EH (cell line): ENCODE measurements at regions not wholly inside any gene's neighbourhood (a gene's known extent, or its start where the extent isn't known, plus 50 kb on each side); places are given as distances from the start of the nearest gene placed in this dataset.
"Not testable (repeated sequence)": the region's sequence is repeated elsewhere in the genome, so short reads cannot be mapped to it uniquely, and the experiment has no call there.

Source experiments
- DNase-seq: peaks from one replicate; pipeline ENCODE4 v3.0.0-alpha.2; 2015; ENCODE audit warnings: low read depth

- no peak for DNase-seq
These were observed 128.1 kb upstream of the PTPRZ1 start for GRCh38 chr7:121744877-121745276.

GRCh38 chr7:121744319-121744718, 128.6 kb upstream of the PTPRZ1 start:
- DNase-seq, result no peak

GRCh38 chr7:121741896-121742295, 131.1 kb upstream of the PTPRZ1 start:
- DNase-seq, result no peak

- DNase-seq, result no peak
These were observed 133.5 kb upstream of the PTPRZ1 start for GRCh38 chr7:121739465-121739864.

- no peak for DNase-seq
These were observed 142.1 kb upstream of the PTPRZ1 start for GRCh38 chr7:121730869-121731268.

GRCh38 chr7:121714559-121715303, 158.2 kb upstream of the PTPRZ1 start:
- no peak for DNase-seq

GRCh38 chr7:121712961-121713360, 160.0 kb upstream of the PTPRZ1 start:
- DNase-seq, result not testable (repeated sequence)

- DNase-seq, result no peak
These were observed 175.1 kb upstream of the PTPRZ1 start for GRCh38 chr7:121697731-121698316.

- DNase-seq, result no peak
These were observed 176.0 kb upstream of the PTPRZ1 start for GRCh38 chr7:121696954-121697353.

- DNase-seq, result no peak
These were observed 183.2 kb upstream of the PTPRZ1 start for GRCh38 chr7:121689749-121690148.

- no peak for DNase-seq
These were observed 191.3 kb upstream of the PTPRZ1 start for GRCh38 chr7:121681700-121682099.

- no peak for DNase-seq
These were observed 196.8 kb upstream of the PTPRZ1 start for GRCh38 chr7:121676168-121676567.

GRCh38 chr7:121674455-121674854, 198.5 kb upstream of the PTPRZ1 start:
- not testable (repeated sequence) for DNase-seq

GRCh38 chr7:121669144-121669543, 203.8 kb upstream of the PTPRZ1 start:
- DNase-seq, result no peak

- DNase-seq, result peak; percentile 3
These were observed 206.7 kb upstream of the PTPRZ1 start for GRCh38 chr7:121666306-121666705.

- no peak for DNase-seq
These were observed 229.6 kb upstream of the PTPRZ1 start for GRCh38 chr7:121643320-121643719.

GRCh38 chr7:121639705-121640104, 233.3 kb upstream of the PTPRZ1 start:
- DNase-seq, result no peak

GRCh38 chr7:121638286-121638685, 234.7 kb upstream of the PTPRZ1 start:
- no peak for DNase-seq

- DNase-seq, result no peak
These were observed 238.2 kb upstream of the FAM3C start for GRCh38 chr7:121634356-121634755.

GRCh38 chr7:121633186-121633585, 237.1 kb upstream of the FAM3C start:
- DNase-seq, result no peak

- no peak for DNase-seq
These were observed 228.8 kb upstream of the FAM3C start for GRCh38 chr7:121624958-121625357.

GRCh38 chr7:121623130-121623872, 227.2 kb upstream of the FAM3C start:
- no peak for DNase-seq

GRCh38 chr7:121621937-121622336, 225.8 kb upstream of the FAM3C start:
- DNase-seq, result no peak
